A673 (cell line): ENCODE measurements at regions not wholly inside any gene's neighbourhood (a gene's known extent, or its start where the extent isn't known, plus 50 kb on each side); places are given as distances from the start of the nearest gene placed in this dataset.

Experiments
- BruUV-seq: library from RNA; stranded (reverse); fragments of 400-500 nt; replicated peaks from 2 replicates; lab custom pipeline; 2021; lab: Mats Ljungman, UMichigan
- CTCF ChIA-PET: fragments of 300-600 bp; sonication (Branson Sonifier 250); formaldehyde crosslinking; loops from one replicate; lab custom pipeline; 2022; ENCODE audit warnings: antibody characterized with exemption; lab: Charles Lee
- POLR2A ChIA-PET: fragments of 300-600 bp; sonication (Branson Sonifier 250); formaldehyde crosslinking; loops from one replicate; lab custom pipeline; 2022; ENCODE audit warnings: antibody characterized with exemption; ENCODE audit not compliant: low non-redundant PET; lab: Charles Lee
- DNase-seq: peaks from one replicate; pipeline ENCODE4 v3.0.0-alpha.2; 2015; ENCODE audit warnings: low spot score
- H3K27ac ChIP-seq: fragments of 200-600 bp; sonication (generic); 2 replicates; pipeline ENCODE4 v1.5.1; 2016; ENCODE audit warnings: mixed run types, low read depth, mild to moderate bottlenecking, mixed read lengths, antibody characterized with exemption, low read length; ENCODE audit not compliant: poor library complexity, severe bottlenecking
- H3K27me3 ChIP-seq: fragments of 200-600 bp; sonication (generic); replicated peaks from 2 replicates; pipeline ENCODE4 v1.6.1; 2017; ENCODE audit warnings: mixed run types, low read depth, mild to moderate bottlenecking, mixed read lengths, antibody characterized with exemption, low read length; ENCODE audit not compliant: insufficient read depth, poor library complexity
- H3K36me3 ChIP-seq: fragments of 200-600 bp; sonication (generic); 2 replicates; pipeline ENCODE4 v1.6.1; 2016; ENCODE audit warnings: mixed run types, mild to moderate bottlenecking, mixed read lengths, antibody characterized with exemption, low read length; ENCODE audit not compliant: insufficient read depth, poor library complexity, severe bottlenecking
- H3K4me1 ChIP-seq: fragments of 200-600 bp; sonication (generic); 2 replicates; pipeline ENCODE4 v1.6.1; 2017; ENCODE audit warnings: mixed run types, mild to moderate bottlenecking, mixed read lengths, antibody characterized with exemption, low read length; ENCODE audit not compliant: insufficient read depth, poor library complexity, severe bottlenecking
- H3K4me3 ChIP-seq: fragments of 200-600 bp; sonication (generic); 2 replicates; pipeline ENCODE4 v1.5.1; 2016; ENCODE audit warnings: low read depth, mixed run types, mild to moderate bottlenecking, mixed read lengths, low read length; ENCODE audit not compliant: poor library complexity, severe bottlenecking
- H3K9me3 ChIP-seq: fragments of 200-600 bp; sonication (generic); 2 replicates; pipeline ENCODE4 v1.6.1; 2016; ENCODE audit warnings: mixed run types, low read depth, mild to moderate bottlenecking, mixed read lengths, antibody characterized with exemption, low read length; ENCODE audit not compliant: poor library complexity, severe bottlenecking
- EZH2 ChIP-seq: fragments of 200-600 bp; sonication (generic); IDR thresholded peaks from 2 replicates; pipeline ENCODE4 v1.6.1; 2017; ENCODE audit warnings: borderline replicate concordance, low read depth, mild to moderate bottlenecking, mixed read lengths, antibody characterized with exemption, low read length; ENCODE audit not compliant: poor library complexity, severe bottlenecking
- intact Hi-C: fragments of 100-400 bp; cut with micrococcal nuclease; formaldehyde crosslinking; loops from one replicate; pipeline ENCODE4 v1.10.0; 2022; ENCODE audit not compliant: unreplicated experiment
- TF ChIP-seq, protein P1 (sequence below): fragments of 300-800, 200-600 bp; sonication (generic); conservative IDR thresholded peaks from 2 replicates; pipeline ENCODE4 v1.5.1; 2017; ENCODE audit warnings: low read depth, mild to moderate bottlenecking, antibody characterized with exemption, low read length, moderate library complexity, mixed read lengths

- intact Hi-C loops: no loop called here
- BruUV-seq: no TSS peak
- no peak for DNase-seq
- Histone ChIP-seq H3K27me3 (no peaks in the 10 kb centered on the region), H3K27ac (no peak overlapping the region), H3K4me3 (no peak overlapping the region), H3K36me3 (no peaks in the 10 kb centered on the region), H3K4me1 (no peaks in the 10 kb centered on the region), H3K9me3 (no peaks in the 10 kb centered on the region)
- CTCF ChIA-PET: no interaction called here
- POLR2A ChIA-PET: no interaction called here
- TF ChIP-seq EZH2: no peak
- TF ChIP-seq, protein P1, sequence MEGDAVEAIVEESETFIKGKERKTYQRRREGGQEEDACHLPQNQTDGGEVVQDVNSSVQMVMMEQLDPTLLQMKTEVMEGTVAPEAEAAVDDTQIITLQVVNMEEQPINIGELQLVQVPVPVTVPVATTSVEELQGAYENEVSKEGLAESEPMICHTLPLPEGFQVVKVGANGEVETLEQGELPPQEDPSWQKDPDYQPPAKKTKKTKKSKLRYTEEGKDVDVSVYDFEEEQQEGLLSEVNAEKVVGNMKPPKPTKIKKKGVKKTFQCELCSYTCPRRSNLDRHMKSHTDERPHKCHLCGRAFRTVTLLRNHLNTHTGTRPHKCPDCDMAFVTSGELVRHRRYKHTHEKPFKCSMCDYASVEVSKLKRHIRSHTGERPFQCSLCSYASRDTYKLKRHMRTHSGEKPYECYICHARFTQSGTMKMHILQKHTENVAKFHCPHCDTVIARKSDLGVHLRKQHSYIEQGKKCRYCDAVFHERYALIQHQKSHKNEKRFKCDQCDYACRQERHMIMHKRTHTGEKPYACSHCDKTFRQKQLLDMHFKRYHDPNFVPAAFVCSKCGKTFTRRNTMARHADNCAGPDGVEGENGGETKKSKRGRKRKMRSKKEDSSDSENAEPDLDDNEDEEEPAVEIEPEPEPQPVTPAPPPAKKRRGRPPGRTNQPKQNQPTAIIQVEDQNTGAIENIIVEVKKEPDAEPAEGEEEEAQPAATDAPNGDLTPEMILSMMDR: no peak
These were observed 334.7 kb downstream of the CYRIA start for GRCh38 chr2:16330982-16331381.

DNA sequence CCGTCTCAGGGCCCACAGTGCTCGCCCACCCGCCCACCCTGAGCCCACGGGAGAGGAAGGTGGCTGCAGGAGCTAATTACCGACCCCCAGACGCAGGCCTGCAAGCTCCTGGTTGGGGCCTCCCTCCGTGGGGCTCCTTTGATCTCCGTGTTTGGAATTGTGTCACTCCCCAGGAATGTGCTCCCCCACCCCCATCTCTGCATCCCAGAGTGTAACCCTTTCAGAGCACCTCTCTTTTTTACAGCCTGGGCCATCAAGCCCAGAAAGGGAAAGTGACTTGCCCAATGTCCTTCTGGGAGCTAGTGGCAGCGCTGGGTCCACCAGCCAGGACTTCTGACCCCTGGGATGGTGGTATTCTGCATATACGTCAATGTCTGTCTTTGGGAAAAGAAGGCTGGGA is 335.1 kb downstream of the CYRIA start:
- Histone ChIP-seq H3K36me3 (no peaks in the 10 kb centered on the region), H3K27ac (no peak overlapping the region), H3K27me3 (no peaks in the 10 kb centered on the region), H3K4me1 (no peaks in the 10 kb centered on the region), H3K9me3 (no peaks in the 10 kb centered on the region), H3K4me3 (no peak overlapping the region)
- DNase-seq: no peak
- TF ChIP-seq EZH2: no peak
- TF ChIP-seq, protein P1: no peak
- POLR2A ChIA-PET: no interaction called here
- CTCF ChIA-PET: no interaction called here
- no TSS peak for BruUV-seq
- intact Hi-C loops: no loop called here

DNA sequence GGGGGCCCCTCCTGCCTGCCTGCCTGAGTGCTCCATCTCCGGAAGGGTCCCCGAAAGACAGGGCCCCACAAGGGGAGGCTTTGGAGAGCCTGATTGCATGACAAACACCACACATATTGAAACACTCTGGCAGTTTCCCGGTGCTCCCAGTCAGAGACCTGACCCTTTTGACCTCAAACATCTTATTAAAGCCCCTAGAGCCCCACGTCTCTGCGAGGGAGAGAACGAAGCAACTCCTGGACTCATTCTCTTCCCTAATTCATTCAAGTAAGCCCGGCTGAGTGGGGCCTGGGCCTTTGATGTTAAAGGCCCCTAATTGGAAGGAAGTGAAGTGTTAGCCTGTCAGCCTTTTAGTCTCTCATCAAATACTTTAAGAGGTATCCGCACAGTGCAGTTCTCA is 335.6 kb downstream of the CYRIA start:
- intact Hi-C loops: no loop called here

More for the DNA sequence above, 335.6 kb downstream of the CYRIA start:
- POLR2A ChIA-PET: no interaction called here
- Histone ChIP-seq H3K27ac (no peak overlapping the region), H3K9me3 (no peaks in the 10 kb centered on the region), H3K36me3 (no peaks in the 10 kb centered on the region), H3K4me3 (no peak overlapping the region), H3K4me1 (no peaks in the 10 kb centered on the region), H3K27me3 (no peaks in the 10 kb centered on the region)
- no peak for DNase-seq
- CTCF ChIA-PET: no interaction called here
- no peak for TF ChIP-seq EZH2
- TF ChIP-seq, protein P1: no peak
- BruUV-seq: no TSS peak
